Stromal cell of bone marrow (primary cell): ENCODE measurements at regions not wholly inside any gene's neighbourhood (a gene's known extent, or its start where the extent isn't known, plus 50 kb on each side); places are given as distances from the start of the nearest gene placed in this dataset.
A peak's percentile ranks its signal among the peaks of the same experiment; 100 is the strongest.

Experiments
- DNase-seq: peaks from one replicate; pipeline ENCODE4 v3.0.0-alpha.2; 2012; ENCODE audit warnings: low read depth

DNA sequence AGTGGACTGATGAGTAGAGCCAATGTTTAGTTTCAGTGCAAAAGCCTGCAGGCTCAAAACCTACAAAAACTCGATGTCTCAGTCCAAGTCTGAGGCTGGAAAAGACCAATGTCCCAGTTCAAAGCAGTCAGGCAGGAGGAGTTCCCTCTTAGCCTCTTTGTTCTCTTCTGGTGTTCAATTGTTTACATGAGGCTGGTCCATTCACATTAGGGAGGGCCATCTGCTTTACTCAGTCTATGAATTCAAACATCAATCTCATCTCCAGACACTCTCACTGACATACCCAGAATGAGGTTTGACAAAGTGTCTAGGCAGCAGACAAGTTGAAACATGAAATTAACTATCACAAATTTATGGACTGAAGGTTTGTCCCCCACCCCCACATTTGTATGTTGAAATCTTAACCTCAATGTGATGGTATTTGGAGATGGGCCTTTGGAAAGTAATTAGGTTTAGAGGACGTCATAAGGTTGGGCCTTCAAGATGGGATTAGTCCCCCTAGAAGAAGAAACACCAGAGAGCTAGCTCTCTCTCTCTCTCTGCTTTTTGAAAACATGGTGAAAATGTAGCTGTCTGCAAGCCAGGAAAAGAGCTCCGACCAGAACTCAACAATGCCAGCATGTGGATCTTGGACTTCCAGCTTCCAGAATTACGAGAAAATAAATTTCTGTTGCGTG is 438.5 kb upstream of the RGMA start:
- no peak for DNase-seq

DNA sequence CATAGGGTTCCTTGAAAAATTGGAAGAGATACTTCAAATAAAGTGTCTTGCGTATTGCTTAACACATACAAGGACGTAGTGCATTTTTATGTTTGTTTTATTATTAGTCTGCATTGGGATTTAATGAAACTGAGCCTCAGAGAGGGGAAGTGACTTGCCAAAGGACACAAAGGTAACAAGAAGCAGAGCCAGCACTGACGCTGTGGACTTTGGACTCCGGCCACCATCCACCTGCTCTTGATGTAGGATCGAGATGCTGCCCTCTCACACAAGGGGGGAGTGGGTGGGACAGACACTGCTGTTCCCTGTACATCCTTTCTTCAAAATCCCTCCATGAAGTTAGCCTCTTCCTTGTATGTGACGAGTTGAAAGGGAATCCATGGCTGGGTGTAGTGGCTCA is 435.4 kb upstream of the RGMA start:
- no peak for DNase-seq

DNA sequence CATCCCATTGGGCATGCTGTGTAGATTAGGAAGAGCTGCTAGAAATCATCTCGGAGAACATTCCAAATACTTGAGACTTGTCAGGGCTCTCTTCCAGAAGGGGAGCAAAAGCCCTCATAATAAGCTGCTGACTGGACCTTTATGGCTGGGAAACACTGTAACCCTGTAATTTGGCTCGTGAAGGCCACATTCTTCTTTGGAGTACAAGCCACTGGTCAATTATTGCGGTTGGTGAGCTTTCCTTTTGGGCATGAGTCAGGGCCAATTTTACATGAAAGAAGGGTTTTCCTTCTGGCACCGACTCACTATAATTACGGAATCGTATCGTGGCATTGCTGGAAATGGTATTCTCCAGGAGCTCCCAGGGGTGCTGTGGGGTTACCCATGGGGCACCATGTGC is 434.5 kb upstream of the RGMA start:
- peak; percentile 54 for DNase-seq

DNA sequence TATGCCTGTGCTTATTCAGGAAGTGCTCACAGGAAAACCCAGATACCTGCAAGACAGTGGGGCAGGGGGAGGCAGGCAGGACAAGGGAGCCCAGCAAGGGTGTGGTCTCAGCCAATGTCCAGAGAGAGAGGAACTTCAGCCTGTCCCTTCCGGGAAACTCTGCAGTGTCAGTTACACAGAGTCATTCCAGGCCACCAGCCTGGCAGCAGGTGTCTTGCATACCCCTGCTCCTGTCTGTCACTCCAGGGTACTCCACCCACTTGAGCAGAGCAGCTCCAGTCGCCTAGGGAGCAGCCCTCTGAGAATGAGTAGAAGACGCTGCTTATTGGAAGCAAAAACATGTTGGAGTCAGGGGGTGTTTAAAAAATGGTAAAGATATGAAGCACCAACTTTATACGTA is 431.2 kb upstream of the RGMA start:
- no peak for DNase-seq

DNA sequence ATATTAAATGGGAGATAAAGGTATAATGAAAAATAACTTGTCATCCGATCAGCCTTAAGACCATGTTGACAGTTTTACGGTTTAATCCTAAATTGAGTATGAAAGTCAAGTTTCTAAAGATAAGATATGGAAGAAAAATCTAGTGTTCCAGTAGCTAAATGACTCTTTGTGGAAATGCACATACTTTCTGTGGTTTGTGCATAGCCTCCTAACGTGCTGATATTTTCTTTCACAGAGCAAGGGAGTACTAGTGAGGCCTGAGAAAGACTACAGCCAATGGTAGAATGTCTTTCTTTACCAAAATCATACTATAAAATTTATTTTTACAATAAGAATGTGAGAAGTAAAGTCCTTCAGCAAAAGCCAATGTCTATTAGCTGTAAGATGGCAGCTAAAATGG is 430.6 kb upstream of the RGMA start:
- DNase-seq = no peak

DNA sequence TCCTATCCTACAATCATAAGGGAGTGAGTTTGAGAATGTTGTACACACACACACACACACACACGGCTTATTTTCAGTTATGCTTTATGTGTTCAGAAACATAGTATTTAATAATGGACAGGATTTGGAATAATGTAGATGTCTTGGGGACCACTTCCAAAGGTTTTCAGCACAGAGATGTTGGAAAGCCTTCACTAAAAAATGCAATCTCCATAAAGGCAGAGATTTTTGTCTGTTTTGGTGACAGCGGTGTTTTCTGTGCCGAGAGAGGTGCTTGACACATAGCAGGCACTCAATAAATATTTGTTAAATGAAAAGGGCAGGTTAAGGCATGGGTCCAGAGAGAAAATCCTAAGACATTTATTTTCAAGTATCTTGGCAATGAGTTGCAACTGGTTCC is 428.2 kb upstream of the RGMA start:
- no peak for DNase-seq

DNA sequence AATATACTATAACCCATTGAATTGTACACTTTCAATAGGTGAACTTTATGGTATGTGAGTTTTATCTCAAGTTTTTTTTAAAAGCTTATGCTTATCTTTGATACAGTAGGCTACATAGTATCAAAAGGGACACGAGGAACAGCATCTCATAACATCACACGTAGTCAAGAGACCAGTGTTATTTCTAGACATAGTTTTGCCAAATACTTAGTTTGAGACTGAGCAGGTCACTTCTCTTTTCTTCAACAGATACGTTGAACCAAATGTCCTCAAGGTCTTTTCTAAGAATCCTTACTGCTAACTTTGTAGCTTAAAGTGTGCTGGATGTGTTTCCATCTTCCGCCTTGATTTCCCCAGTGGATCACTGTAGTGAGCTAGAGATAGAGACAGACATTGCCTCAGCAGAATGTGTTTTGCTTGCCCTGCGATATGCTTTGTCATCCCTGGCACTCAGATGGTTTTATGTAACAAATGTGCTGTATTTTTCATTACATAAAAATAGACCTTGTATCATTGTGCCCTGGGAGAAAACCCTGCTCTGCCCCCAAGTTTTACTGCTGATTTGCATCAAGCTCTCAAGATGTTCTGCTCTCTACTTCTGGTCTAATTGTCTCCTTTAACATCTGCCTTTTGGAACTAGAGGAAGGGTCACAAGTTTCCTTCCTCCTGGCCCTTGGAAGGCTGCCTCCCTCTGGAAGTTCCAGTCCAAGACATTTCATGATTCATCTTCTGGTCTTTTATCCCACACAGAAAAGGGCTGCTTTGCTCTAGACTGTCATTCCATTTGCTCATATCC is 426.4 kb upstream of the RGMA start:
- peak; percentile 33 for DNase-seq

DNA sequence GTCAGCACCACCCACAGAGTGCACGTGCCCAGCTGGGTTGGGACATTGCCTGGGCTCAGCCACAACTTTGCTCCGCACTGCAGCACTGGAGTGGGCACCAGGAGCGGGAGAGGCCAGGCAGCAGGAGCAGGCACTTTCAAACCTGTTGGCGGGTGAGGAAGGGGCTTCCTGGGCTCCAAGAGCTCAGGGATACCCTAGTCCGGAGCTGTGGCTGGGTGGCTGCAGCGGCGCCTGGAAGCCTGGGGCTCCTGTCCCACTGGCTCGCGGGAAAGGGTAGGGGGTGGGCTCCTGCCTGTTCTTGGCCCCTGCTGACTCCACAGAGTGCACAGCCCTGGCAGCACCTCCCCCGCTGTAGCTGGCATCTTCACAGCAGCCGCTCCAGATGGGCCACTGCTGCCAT is 417.6 kb upstream of the RGMA start:
- DNase-seq = no peak

DNA sequence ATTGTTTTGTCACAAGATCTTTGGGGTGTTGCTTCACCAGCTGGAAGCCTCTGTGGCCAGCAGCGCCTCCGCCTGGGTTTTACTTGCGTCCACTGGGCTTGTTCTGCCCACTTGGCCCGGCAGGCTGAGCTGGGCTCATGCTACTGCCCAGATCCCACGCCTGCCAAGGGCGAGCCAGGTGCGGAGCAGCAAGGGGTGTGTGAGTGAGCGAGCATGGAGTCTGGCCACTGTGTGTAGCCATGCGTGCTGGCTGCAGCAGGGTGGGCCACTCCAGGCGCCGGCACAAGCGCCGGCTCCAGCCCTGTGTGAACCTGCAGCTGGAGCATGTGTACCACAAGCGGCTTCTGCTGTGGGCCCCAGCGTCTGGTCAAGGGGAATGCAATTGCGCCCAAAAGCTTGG is 416.5 kb upstream of the RGMA start:
- DNase-seq = no peak

DNA sequence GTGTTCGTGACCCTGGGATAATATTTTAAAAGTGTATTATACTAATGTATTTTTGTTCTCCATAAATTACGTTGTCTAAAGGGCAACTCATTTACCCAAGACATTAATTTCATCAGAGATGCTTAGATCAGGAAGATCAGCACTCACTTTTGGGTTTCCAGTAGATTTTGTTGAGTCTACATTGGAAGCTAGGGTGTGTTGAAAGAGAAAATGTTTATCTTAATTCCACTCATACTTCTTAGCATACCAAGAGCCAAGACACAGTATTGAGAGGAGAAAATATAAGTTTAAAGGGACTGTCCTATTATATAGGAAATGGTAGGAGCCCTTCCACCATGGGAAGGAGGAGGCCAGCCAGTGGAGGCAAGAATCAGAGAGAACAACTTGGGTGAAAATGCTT is 412.9 kb upstream of the RGMA start:
- DNase-seq = no peak

DNA sequence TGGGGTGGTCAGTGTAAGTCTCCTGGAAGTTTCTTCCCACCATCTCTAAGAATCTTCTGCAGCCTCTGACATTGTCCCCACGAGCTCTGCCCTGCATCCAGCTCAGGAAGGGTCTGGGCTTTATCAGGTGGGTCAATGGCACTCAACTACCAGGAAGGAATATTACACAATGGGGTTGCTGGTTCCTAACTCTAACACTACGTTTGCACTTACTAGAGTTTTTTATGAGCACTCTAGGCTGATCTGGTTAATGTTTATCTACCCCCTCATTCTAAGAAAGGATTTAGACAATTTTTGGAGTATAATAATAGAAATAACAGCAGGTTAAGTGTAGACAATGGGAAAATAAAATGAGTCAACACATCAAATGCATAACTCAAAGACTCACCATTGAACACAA is 411.1 kb upstream of the RGMA start:
- DNase-seq = no peak

DNA sequence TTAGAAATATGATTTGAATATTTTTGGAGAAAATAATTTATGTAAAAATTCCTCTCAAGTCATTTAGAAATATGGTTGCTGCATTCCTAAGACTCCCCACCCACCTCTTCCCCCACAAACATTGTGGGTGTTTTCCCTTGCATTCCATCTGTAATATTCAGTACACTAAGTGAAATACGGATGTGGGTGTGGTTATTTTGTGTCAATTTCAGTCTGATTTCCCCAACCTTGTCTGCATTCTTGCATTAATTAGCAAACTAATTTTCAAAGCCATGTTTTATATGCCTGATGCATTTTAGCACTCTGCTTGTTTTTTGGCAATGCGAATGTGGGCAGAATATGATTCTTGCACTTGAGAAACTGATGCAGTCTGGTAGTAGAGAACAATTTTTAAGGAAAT is 408.3 kb upstream of the RGMA start:
- DNase-seq = no peak

DNA sequence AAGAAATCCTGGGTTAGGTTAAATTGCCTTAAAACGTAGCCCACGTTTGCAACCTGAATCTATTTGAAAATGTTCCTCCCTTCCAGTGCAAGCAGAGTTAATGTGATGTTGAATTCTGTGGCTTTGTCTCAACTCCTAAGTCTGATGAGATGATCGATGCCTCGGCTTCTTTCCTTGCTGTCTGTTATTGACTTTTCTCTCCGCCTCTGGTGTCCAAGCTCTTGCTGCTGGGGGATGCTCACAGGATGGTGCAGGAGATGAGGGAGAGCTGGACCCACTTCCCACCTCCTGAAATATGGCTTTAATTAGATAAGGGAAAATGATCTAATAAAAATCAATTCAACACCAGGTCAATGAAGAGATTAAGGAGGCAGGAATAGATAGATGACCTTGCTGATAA is 407.9 kb upstream of the RGMA start:
- DNase-seq = no peak

DNA sequence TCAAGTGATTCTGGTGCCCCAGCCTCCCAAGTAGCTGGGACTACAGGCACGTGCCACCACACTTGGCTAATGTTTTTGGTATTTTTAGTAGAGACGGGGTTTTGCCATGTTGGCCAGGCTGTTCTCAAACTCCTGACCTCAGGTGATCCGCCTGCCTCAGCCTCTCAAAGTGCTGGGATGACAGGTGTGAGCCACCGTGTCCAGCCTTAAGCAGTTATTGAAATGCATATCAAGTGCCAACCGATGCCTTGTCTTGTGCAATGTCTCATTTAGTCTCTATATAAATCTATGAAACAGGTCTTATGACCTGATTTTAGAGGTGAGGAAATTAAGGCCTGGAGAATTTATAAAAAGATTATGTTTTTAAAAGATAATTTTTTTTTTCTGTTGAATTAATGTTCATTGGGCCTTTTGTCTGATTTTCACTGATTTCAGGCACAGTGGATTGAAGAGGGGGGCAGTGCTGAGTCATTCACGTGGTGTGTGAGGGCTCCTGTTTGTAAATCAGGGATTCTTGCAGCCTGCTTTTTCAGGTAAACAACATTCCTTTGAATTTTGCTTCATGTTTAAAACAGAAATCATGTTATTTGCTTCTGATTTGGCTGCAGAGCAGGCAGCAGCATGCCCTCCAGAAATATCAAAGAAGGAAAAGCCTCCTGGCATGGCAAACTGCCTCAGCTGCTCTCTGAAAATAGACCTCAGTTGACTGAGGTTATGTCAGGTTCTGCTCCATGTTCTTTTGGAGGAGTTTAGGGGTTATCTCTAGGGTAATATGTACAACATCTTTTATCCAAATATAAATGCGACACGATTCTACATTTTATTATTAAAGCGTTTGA is 407.0 kb upstream of the RGMA start:
- no peak for DNase-seq

DNA sequence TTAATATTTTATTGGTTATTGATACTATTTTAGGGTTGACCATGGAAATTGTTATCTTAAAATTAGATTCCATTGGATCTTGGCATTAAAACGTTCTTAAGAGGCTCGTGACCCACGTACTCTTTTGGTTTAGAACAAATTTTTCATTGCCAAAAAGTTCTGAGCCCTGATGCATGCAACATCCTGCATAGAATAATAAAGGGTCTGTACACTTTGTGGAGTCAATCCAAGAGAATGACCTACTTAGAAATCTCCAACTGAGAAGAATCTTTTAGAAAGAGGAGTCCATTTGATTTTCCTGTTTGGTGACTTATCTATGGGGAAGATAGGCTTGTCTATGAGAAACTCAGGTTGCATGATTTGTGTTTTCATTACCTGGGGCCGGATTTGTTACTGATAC is 404.2 kb upstream of the RGMA start:
- no peak for DNase-seq

DNA sequence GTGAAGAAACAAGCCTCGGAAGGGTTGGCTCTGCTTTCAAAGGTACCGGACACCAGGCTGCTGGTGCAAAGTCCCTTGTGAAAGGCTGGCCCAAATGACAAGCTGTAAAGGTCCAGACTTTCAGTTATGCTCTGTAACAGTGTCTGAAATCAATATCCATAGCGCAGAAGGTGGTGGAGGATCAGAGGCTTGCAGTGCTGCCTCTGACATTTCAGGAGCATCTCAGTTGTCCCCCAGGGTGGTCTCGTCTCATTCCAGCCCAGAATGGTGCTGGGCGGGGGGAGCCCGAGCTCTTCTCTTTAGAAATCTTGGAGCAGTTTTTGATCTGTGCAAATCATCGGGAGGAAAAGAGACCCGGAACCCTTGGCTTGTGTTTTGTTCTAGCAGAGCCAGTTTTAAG is 402.3 kb upstream of the RGMA start:
- DNase-seq = no peak

DNA sequence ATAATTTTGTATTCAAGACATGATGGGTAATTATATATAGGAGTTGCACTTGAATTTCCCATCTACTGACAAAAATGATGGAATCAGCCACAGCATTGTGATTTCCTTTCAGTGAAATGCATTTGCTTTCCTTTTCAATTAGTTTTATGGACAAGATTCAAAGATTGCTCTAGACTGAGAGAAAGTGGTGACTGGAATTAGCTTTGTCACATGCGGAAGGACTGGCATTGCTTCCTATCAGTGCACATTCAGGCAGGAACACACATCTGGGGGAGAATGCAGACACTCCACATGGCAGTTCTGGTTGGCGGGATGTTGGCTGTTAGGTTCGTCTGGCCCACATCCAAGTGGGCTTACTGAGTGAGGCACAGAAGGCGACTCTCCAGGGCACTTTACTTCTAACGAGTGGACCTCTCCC is 399.3 kb upstream of the RGMA start:
- DNase-seq = no peak

DNA sequence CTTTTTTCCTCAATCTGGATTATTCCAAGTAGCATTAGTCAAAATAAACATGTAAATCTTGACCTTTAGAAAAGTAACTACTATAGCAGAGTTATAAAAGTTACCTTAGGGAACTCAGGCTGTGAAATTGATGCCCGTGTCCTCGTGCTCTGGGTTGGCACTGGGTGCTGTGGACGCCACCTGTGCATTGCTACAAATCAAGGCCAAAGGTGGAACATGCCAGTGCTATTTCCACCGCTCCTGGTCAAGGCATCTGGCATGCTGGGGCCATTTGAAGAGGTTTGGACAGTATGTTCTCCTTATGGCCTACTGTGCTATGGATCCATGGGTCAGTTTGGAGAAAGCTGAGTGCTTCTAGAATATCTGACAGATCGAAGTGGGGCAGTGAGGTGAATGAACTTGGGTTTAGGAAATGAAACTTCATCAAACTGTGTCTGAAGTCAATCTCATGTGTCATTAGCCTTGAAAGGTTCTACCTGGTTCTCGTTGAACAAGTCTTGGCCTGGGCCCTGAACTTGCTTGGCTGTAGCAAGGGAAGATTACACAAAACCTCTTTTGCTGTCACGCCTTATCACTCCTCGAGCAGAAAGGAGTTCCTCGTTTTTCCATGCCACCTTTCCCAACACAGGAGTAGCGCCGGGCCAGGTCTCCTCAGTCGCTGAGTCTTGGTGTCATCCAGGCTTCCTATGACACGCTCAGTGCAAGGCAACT is 397.6 kb upstream of the RGMA start:
- DNase-seq = no peak

DNA sequence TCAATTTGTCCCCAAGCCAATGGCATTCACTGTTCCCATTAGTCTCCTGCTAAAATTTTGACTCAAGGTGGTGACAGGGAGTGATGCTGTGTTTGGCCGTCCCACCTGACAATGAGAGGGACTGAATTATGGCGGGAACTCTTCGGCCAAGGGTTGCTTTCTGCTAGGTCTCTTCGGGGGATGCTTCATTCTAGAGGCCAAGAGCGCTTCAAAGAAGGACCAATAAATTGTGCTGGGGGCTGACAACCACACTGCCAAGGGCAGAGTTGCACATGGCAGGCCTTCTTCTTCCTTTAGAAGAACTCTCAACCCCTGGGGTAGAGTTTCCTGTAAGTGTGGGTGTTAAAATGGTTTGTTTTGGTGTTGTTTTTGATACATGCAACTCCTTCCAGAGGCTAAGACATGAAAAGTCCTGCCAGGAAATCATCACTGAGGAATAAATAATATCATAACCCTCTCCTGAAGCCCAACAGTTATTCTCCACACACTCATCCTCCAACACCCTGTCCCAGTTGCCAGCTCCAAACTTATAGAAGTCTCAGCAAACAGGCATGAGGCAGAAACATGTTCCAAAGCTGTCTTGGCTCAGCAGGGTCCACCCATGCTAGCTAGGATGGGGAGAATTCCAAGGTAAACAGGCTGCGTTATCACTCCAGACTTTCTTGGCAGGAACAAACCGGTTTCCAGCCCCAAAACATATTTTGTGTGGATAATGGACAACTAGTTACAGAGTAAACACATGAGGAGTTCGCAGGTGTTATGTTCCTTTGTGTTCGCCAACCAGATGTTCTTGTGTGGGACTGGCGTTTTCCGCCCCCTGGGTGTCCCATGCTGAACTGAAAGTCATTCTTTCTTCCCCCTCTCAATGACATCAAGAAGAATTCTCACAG is 396.7 kb upstream of the RGMA start:
- peak; percentile 3 for DNase-seq

DNA sequence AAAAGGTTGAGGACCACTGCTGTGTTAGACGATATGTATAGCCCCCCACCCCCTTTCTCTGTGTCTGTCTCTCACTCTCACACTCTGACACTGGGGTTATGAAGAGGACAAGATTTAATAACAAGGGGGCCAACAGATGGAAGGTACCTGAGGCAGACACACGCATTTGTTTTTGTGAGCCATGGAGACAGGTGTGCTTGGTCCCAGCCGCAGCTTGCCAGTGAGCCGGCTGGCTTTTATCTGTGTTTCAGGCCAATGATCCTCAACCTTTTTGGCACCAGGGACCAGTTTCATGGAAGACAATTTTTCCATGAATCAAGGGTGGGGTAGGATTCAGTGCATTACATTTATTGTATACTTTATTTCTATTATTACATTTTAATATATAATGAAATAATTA is 394.9 kb upstream of the RGMA start:
- DNase-seq = no peak

DNA sequence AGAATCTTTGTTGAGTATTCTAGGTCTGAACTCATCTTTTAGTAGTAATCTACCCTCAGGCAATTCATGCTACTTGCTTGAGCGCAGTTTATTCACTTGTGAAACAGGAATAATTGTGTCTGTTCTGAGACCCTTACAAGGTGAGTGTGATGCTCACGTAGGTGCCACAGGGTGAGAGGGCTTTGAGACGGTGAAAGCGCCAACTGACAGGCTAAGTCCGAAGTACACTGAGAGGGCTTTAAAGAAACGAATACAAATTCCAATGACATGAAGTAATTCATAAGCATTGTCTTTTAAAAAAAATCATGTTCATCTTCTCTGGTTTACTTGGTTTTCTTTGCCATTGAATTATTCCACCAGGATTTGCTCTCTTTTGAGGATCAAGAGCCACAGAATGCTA is 393.7 kb upstream of the RGMA start:
- DNase-seq = no peak
